ENCODE measurements at regions not wholly inside any gene's neighbourhood (a gene's known extent, or its start where the extent isn't known, plus 50 kb on each side); places are given as distances from the start of the nearest gene placed in this dataset.
A peak's percentile ranks its signal among the peaks of the same experiment; 100 is the strongest.

GRCh38 chr3:106452096-106452495, 583.3 kb upstream of the CBLB start:
- TF ChIP-seq CTCF (IDR thresholded peaks at IDR 0.05; ENCODE audit: low read depth, low read length, missing control alignments) = no peak
- in situ Hi-C loops (cut with HindIII; ENCODE audit: low pct_ligation_motif_present, low sequenced_read_pairs) = no loop called here
- DNase-seq = no peak
- Histone ChIP-seq H3K36me3 (replicated peaks) (no peaks in the 10 kb centered on the region), H3K27ac (no peak overlapping the region), H3K27me3 (replicated peaks) (no peaks in the 10 kb centered on the region), H3K4me3 (ENCODE audit: low read depth, low read length) (no peak overlapping the region)

GRCh38 chr3:106454497-106454896, 585.7 kb upstream of the CBLB start:
- H3K27me3 ChIP-seq (replicated peaks) = no peaks in the 10 kb centered on the region
- no peak for TF ChIP-seq CTCF (IDR thresholded peaks at IDR 0.05; ENCODE audit: low read depth, low read length, missing control alignments)
- no peak overlapping the region for H3K4me3 ChIP-seq (ENCODE audit: low read depth, low read length)
- DNase-seq = no peak
- no peaks in the 10 kb centered on the region for H3K36me3 ChIP-seq (replicated peaks)
- in situ Hi-C loops (cut with HindIII; ENCODE audit: low pct_ligation_motif_present, low sequenced_read_pairs) = no loop called here
- H3K27ac ChIP-seq = no peak overlapping the region

- Histone ChIP-seq H3K36me3 (replicated peaks) (no peaks in the 10 kb centered on the region), H3K4me3 (ENCODE audit: low read depth, low read length) (no peak overlapping the region), H3K27me3 (replicated peaks) (no peaks in the 10 kb centered on the region), H3K27ac (no peak overlapping the region)
- DNase-seq = peak; percentile 82
- in situ Hi-C loops (cut with HindIII; ENCODE audit: low pct_ligation_motif_present, low sequenced_read_pairs) = no loop called here
- no peak for TF ChIP-seq CTCF (IDR thresholded peaks at IDR 0.05; ENCODE audit: low read depth, low read length, missing control alignments)
Measured at GRCh38 chr3:106457281-106458180, 588.7 kb upstream of the CBLB start.

GRCh38 chr3:106458952-106459351, 590.1 kb upstream of the CBLB start:
- no peak for DNase-seq
- no peak for TF ChIP-seq CTCF (IDR thresholded peaks at IDR 0.05; ENCODE audit: low read depth, low read length, missing control alignments)
- Histone ChIP-seq H3K27me3 (replicated peaks) (no peaks in the 10 kb centered on the region), H3K27ac (no peak overlapping the region), H3K36me3 (replicated peaks) (no peaks in the 10 kb centered on the region), H3K4me3 (ENCODE audit: low read depth, low read length) (no peak overlapping the region)
- in situ Hi-C loops (cut with HindIII; ENCODE audit: low pct_ligation_motif_present, low sequenced_read_pairs) = no loop called here

GRCh38 chr3:106466881-106467280, 598.1 kb upstream of the CBLB start:
- H3K27ac ChIP-seq = no peak overlapping the region
- no peaks in the 10 kb centered on the region for H3K36me3 ChIP-seq (replicated peaks)
- no peak for TF ChIP-seq CTCF (IDR thresholded peaks at IDR 0.05; ENCODE audit: low read depth, low read length, missing control alignments)
- H3K27me3 ChIP-seq (replicated peaks) = no peaks in the 10 kb centered on the region
- H3K4me3 ChIP-seq (ENCODE audit: low read depth, low read length) = no peak overlapping the region
- in situ Hi-C loops (cut with HindIII; ENCODE audit: low pct_ligation_motif_present, low sequenced_read_pairs) = no loop called here
- DNase-seq = no peak

Data from brain microvascular endothelial cell (primary cell).